ENCODE measurements at regions not wholly inside any gene's neighbourhood (a gene's known extent, or its start where the extent isn't known, plus 50 kb on each side); places are given as distances from the start of the nearest gene placed in this dataset.

GRCh38 chr21:31500982-31501381, 156.9 kb upstream of the TIAM1 start:
- Mint-ChIP-seq H3K9me3 (no peaks in the 10 kb centered on the region), H3K27ac (no peak overlapping the region), H3K4me1 (peaks cover 14% of the 10 kb centered on the region), H3K4me3 (no peak overlapping the region), H3K27me3 (ENCODE audit: insufficient read depth) (no peaks in the 10 kb centered on the region), H3K36me3 (ENCODE audit: low read depth) (no peaks in the 10 kb centered on the region)
- H3K9me3 ChIP-seq (ENCODE audit: control insufficient read depth, low read length) = no peaks in the 10 kb centered on the region
- H3K27ac ChIP-seq (ENCODE audit: low read depth, low read length) = no peak overlapping the region
- 93% methylated on average over 3 to 6 of the region's 7 CpGs for WGBS, 2 experiments (ENCODE audit: insufficient coverage in 1 of 2, insufficient read length in 1 of 2)
- H3K9ac ChIP-seq (ENCODE audit: extremely low read depth, low read length, poor library complexity, severe bottlenecking) = no peak overlapping the region
- no peak overlapping the region for H3K4me3 ChIP-seq (ENCODE audit: low read length)
- no peaks in the 10 kb centered on the region for H3K4me1 ChIP-seq (ENCODE audit: control insufficient read depth, insufficient read depth, low read length)
- no peaks in the 10 kb centered on the region for H3K27me3 ChIP-seq (ENCODE audit: control insufficient read depth, insufficient read depth, low read length, poor library complexity, severe bottlenecking)
- H3K36me3 ChIP-seq (ENCODE audit: control insufficient read depth, insufficient read depth, low read length) = no peaks in the 10 kb centered on the region
- TF ChIP-seq CTCF (conservative IDR thresholded peaks at IDR 0.05) = no peak
- no peak for DNase-seq

- no peak for TF ChIP-seq CTCF (conservative IDR thresholded peaks at IDR 0.05)
- Mint-ChIP-seq H3K4me1 (peaks cover 8% of the 10 kb centered on the region), H3K27me3 (ENCODE audit: insufficient read depth) (no peaks in the 10 kb centered on the region), H3K9me3 (no peaks in the 10 kb centered on the region), H3K27ac (no peak overlapping the region), H3K36me3 (ENCODE audit: low read depth) (no peaks in the 10 kb centered on the region), H3K4me3 (no peak overlapping the region)
- no peak for DNase-seq
- Histone ChIP-seq H3K27me3 (ENCODE audit: control insufficient read depth, insufficient read depth, low read length, poor library complexity, severe bottlenecking) (no peaks in the 10 kb centered on the region), H3K9me3 (ENCODE audit: control insufficient read depth, low read length) (no peaks in the 10 kb centered on the region), H3K9ac (ENCODE audit: extremely low read depth, low read length, poor library complexity, severe bottlenecking) (no peak overlapping the region), H3K36me3 (ENCODE audit: control insufficient read depth, insufficient read depth, low read length) (no peaks in the 10 kb centered on the region), H3K27ac (ENCODE audit: low read depth, low read length) (no peak overlapping the region), H3K4me3 (ENCODE audit: low read length) (no peak overlapping the region), H3K4me1 (ENCODE audit: control insufficient read depth, insufficient read depth, low read length) (no peaks in the 10 kb centered on the region)
- 84 to 95% methylated on average over 2 to 4 of the region's 5 CpGs for WGBS, 2 experiments (ENCODE audit: insufficient coverage in 1 of 2, insufficient read length in 1 of 2)
These were observed 156.0 kb upstream of the TIAM1 start for GRCh38 chr21:31500071-31500470.

- WGBS, 2 experiments (ENCODE audit: insufficient coverage in 1 of 2, insufficient read length in 1 of 2) = 80 to 93% methylated on average over 1 of the region's 1 CpG
- Histone ChIP-seq H3K27me3 (ENCODE audit: control insufficient read depth, insufficient read depth, low read length, poor library complexity, severe bottlenecking) (no peaks in the 10 kb centered on the region), H3K9me3 (ENCODE audit: control insufficient read depth, low read length) (no peaks in the 10 kb centered on the region), H3K9ac (ENCODE audit: extremely low read depth, low read length, poor library complexity, severe bottlenecking) (no peak overlapping the region), H3K27ac (ENCODE audit: low read depth, low read length) (no peak overlapping the region), H3K4me3 (ENCODE audit: low read length) (no peak overlapping the region), H3K36me3 (ENCODE audit: control insufficient read depth, insufficient read depth, low read length) (no peaks in the 10 kb centered on the region), H3K4me1 (ENCODE audit: control insufficient read depth, insufficient read depth, low read length) (no peaks in the 10 kb centered on the region)
- Mint-ChIP-seq H3K36me3 (ENCODE audit: low read depth) (no peaks in the 10 kb centered on the region), H3K9me3 (no peaks in the 10 kb centered on the region), H3K4me1 (peaks cover 3% of the 10 kb centered on the region), H3K27ac (no peak overlapping the region), H3K4me3 (no peak overlapping the region), H3K27me3 (ENCODE audit: insufficient read depth) (no peaks in the 10 kb centered on the region)
- TF ChIP-seq CTCF (conservative IDR thresholded peaks at IDR 0.05) = peak; percentile 48
- no peak for DNase-seq
These were observed 154.9 kb upstream of the TIAM1 start for GRCh38 chr21:31498985-31499384.

Data from endodermal cell (in vitro differentiated cells).